HG03196 (cell line): ENCODE measurements at regions not wholly inside any gene's neighbourhood (a gene's known extent, or its start where the extent isn't known, plus 50 kb on each side); places are given as distances from the start of the nearest gene placed in this dataset.
"Not testable (repeated sequence)": the region's sequence is repeated elsewhere in the genome, so short reads cannot be mapped to it uniquely, and the experiment has no call there.

ENCODE experiments used
- ATAC-seq: cut with Tn5 transposase; IDR thresholded peaks from one replicate; pipeline ENCODE4 v1.9.1; 2021; ENCODE audit not compliant: unreplicated experiment

GRCh38 chr1:30084909-30085571 is 638.3 kb downstream of the MATN1 start:
- no peak for ATAC-seq

- no peak for ATAC-seq
Observed at GRCh38 chr1:30083800-30084464, 639.5 kb downstream of the MATN1 start.

GRCh38 chr1:30081379-30082102 is 641.8 kb downstream of the MATN1 start:
- ATAC-seq = no peak

GRCh38 chr1:30075916-30076315 is 647.5 kb downstream of the MATN1 start:
- ATAC-seq = not testable (repeated sequence)

GRCh38 chr1:30068787-30069472 is 654.5 kb downstream of the MATN1 start:
- ATAC-seq = no peak

- ATAC-seq = no peak
Observed at GRCh38 chr1:30064547-30064946, 658.8 kb downstream of the MATN1 start.

- ATAC-seq = no peak
Observed at GRCh38 chr1:30063621-30064280, 659.6 kb downstream of the MATN1 start.

GRCh38 chr1:30061292-30062220 is 661.8 kb downstream of the MATN1 start:
- no peak for ATAC-seq

- no peak for ATAC-seq
Observed at GRCh38 chr1:30060738-30061137, 662.6 kb downstream of the MATN1 start.

GRCh38 chr1:30058970-30059369 is 664.4 kb downstream of the MATN1 start:
- ATAC-seq = no peak

- ATAC-seq = no peak
Observed at GRCh38 chr1:30054126-30054525, 669.3 kb downstream of the MATN1 start.

GRCh38 chr1:30052178-30052577 is 671.2 kb downstream of the MATN1 start:
- ATAC-seq = no peak

- ATAC-seq = no peak
Observed at GRCh38 chr1:30051777-30052176, 671.6 kb downstream of the MATN1 start.

GRCh38 chr1:30049748-30050296 is 673.6 kb downstream of the MATN1 start:
- no peak for ATAC-seq

- no peak for ATAC-seq
Observed at GRCh38 chr1:30048905-30049304, 674.5 kb downstream of the MATN1 start.

- ATAC-seq = no peak
Observed at GRCh38 chr1:30047576-30047975, 675.8 kb downstream of the MATN1 start.

- no peak for ATAC-seq
Observed at GRCh38 chr1:30046751-30047150, 676.6 kb downstream of the MATN1 start.

- ATAC-seq = no peak
Observed at GRCh38 chr1:30045304-30046090, 677.9 kb downstream of the MATN1 start.

- no peak for ATAC-seq
Observed at GRCh38 chr1:30044656-30045144, 678.7 kb downstream of the MATN1 start.
